IMR-90 (cell line): ENCODE measurements at regions not wholly inside any gene's neighbourhood (a gene's known extent, or its start where the extent isn't known, plus 50 kb on each side); places are given as distances from the start of the nearest gene placed in this dataset.

Experiments
- ATAC-seq: fragments of 200-7000 bp; cut with Tn5 transposase; 2 replicates; pipeline ENCODE4 v1.9.1; 2020; ENCODE audit warnings: low read depth, mild to moderate bottlenecking, moderate library complexity
- BruUV-seq: library from RNA; stranded (reverse); fragments of 400-500 nt; replicated peaks from 2 replicates; lab custom pipeline; 2021; lab: Mats Ljungman, UMichigan
- CTCF ChIA-PET: fragments of 300-600 bp; formaldehyde crosslinking; extraction: SDS; loops from one replicate; lab custom pipeline; 2021; ENCODE audit warnings: antibody characterized with exemption; lab: Yijun Ruan, JAX
- POLR2A ChIA-PET: fragments of 300-600 bp; sonication (Branson Sonifier 250); formaldehyde crosslinking; loops from one replicate; lab custom pipeline; 2022; ENCODE audit warnings: antibody characterized with exemption; ENCODE audit not compliant: unreplicated experiment; lab: Charles Lee
- DNase-seq: peaks from one replicate; pipeline ENCODE4 v3.0.0; 2013
- H2AFZ ChIP-seq: replicated peaks from 2 replicates; pipeline ENCODE3; 2013; ENCODE audit warnings: low read length, mild to moderate bottlenecking; ENCODE audit not compliant: poor library complexity
- H2AK5ac ChIP-seq: 2 replicates; pipeline ENCODE4 v1.6.1; 2013; ENCODE audit warnings: low read depth, low read length, inconsistent platforms
- H2AK9ac ChIP-seq: replicated peaks from 2 replicates; pipeline ENCODE3; 2013; ENCODE audit warnings: mild to moderate bottlenecking, low read depth, low read length, moderate library complexity; ENCODE audit not compliant: poor library complexity
- H2BK120ac ChIP-seq: 2 replicates; pipeline ENCODE4 v1.6.1; 2013; ENCODE audit warnings: low read depth, low read length, inconsistent platforms
- H2BK15ac ChIP-seq: 3 replicates; pipeline ENCODE4 v1.6.1; 2013; ENCODE audit warnings: low read depth, low read length, inconsistent platforms
- H2BK20ac ChIP-seq: 2 replicates; pipeline ENCODE4 v1.6.1; 2013; ENCODE audit warnings: low read depth, mild to moderate bottlenecking, inconsistent platforms, low read length, moderate library complexity
- H2BK5ac ChIP-seq: 2 replicates; pipeline ENCODE4 v1.6.1; 2013; ENCODE audit warnings: mild to moderate bottlenecking, low read depth, low read length, inconsistent platforms; ENCODE audit not compliant: poor library complexity, severe bottlenecking
- H3K14ac ChIP-seq: replicated peaks from 2 replicates; pipeline ENCODE4 v1.6.1; 2013; ENCODE audit warnings: low read depth, low read length, inconsistent platforms
- H3K18ac ChIP-seq: 2 replicates; pipeline ENCODE4 v1.6.1; 2013; ENCODE audit warnings: low read depth, low read length, control low read depth
- H3K23ac ChIP-seq: 2 replicates; pipeline ENCODE4 v1.6.1; 2013; ENCODE audit warnings: low read depth, low read length, inconsistent platforms
- H3K27ac ChIP-seq: 2 replicates; pipeline ENCODE4 v1.5.1; 2013; ENCODE audit warnings: mild to moderate bottlenecking, control low read depth, low read length; ENCODE audit not compliant: insufficient read depth
- H3K27me3 ChIP-seq: 2 replicates; pipeline ENCODE4 v1.6.1; 2013; ENCODE audit warnings: low read length; ENCODE audit not compliant: control insufficient read depth, insufficient read depth
- H3K36me3 ChIP-seq: 2 replicates; pipeline ENCODE4 v1.6.1; 2013; ENCODE audit warnings: low read length, mixed read lengths; ENCODE audit not compliant: control insufficient read depth, insufficient read depth
- H3K4ac ChIP-seq: 2 replicates; pipeline ENCODE4 v1.6.1; 2013; ENCODE audit warnings: low read depth, low read length, inconsistent platforms
- H3K4me1 ChIP-seq: 2 replicates; pipeline ENCODE4 v1.6.1; 2013; ENCODE audit warnings: low read length, mixed read lengths; ENCODE audit not compliant: control insufficient read depth, insufficient read depth
- H3K4me2 ChIP-seq: 2 replicates; pipeline ENCODE4 v1.6.1; 2013; ENCODE audit warnings: low read depth, mild to moderate bottlenecking, control low read depth, low read length, moderate library complexity
- H3K4me3 ChIP-seq: 2 replicates; pipeline ENCODE4 v1.5.1; 2013; ENCODE audit warnings: low read depth, mild to moderate bottlenecking, control low read depth, low read length, moderate library complexity; ENCODE audit not compliant: insufficient read depth
- H3K56ac ChIP-seq: 2 replicates; pipeline ENCODE4 v1.6.1; 2013; ENCODE audit warnings: low read length, inconsistent platforms; ENCODE audit not compliant: insufficient read depth; ENCODE audit errors: extremely low read depth
- H3K79me1 ChIP-seq, 2 experiments: 2 replicates each; pipeline ENCODE4 v1.6.1; 2013; ENCODE audit warnings: low read length in 2 of 2, inconsistent platforms in 1 of 2, low read depth in 1 of 2
- H3K9ac ChIP-seq: 2 replicates; pipeline ENCODE4 v1.6.1; 2013; ENCODE audit warnings: low read depth, low read length, control low read depth
- H3K9me1 ChIP-seq: 2 replicates; pipeline ENCODE4 v1.6.1; 2013; ENCODE audit warnings: low read length, inconsistent platforms; ENCODE audit not compliant: insufficient read depth
- H3K9me3 ChIP-seq: 2 replicates; pipeline ENCODE4 v1.6.1; 2013; ENCODE audit warnings: low read length; ENCODE audit not compliant: control insufficient read depth, insufficient read depth
- H4K20me1 ChIP-seq: 2 replicates; pipeline ENCODE4 v1.6.1; 2013; ENCODE audit warnings: low read length, inconsistent platforms; ENCODE audit not compliant: insufficient read depth
- H4K5ac ChIP-seq: 2 replicates; pipeline ENCODE4 v1.6.1; 2013; ENCODE audit warnings: mild to moderate bottlenecking, low read depth, low read length, control low read depth
- H4K8ac ChIP-seq, 2 experiments: 2 replicates each; pipeline ENCODE4 v1.6.1; 2013; ENCODE audit warnings: low read depth in 2 of 2, low read length in 2 of 2, control low read depth in 1 of 2, inconsistent platforms in 1 of 2
- H4K91ac ChIP-seq: 2 replicates; pipeline ENCODE4 v1.6.1; 2013; ENCODE audit warnings: low read depth, low read length, inconsistent platforms; ENCODE audit not compliant: insufficient read depth
- CEBPB ChIP-seq: IDR thresholded peaks from 2 replicates; pipeline ENCODE4 v1.6.1; 2012; ENCODE audit warnings: low read depth, low read length, improper control_type of control experiment
- FOS ChIP-seq: fragments of 150-350 bp; IDR thresholded peaks from 2 replicates; pipeline ENCODE4 v1.6.1; 2016; ENCODE audit warnings: low read depth, low read length
- MAZ ChIP-seq: IDR thresholded peaks from 2 replicates; pipeline ENCODE4 v1.6.1; 2012; ENCODE audit warnings: low read depth, mild to moderate bottlenecking, low read length, improper control_type of control experiment, moderate library complexity, borderline replicate concordance
- MXI1 ChIP-seq: IDR thresholded peaks from 2 replicates; pipeline ENCODE4 v1.6.1; 2012; ENCODE audit warnings: low read depth, mild to moderate bottlenecking, low read length, moderate library complexity, borderline replicate concordance
- POLR2A ChIP-seq: IDR thresholded peaks from 2 replicates; pipeline ENCODE4 v1.6.1; 2012; ENCODE audit warnings: mild to moderate bottlenecking, low read depth, low read length
- RAD21 ChIP-seq: IDR thresholded peaks from 2 replicates; pipeline ENCODE4 v1.6.1; 2012; ENCODE audit warnings: low read length, improper control_type of control experiment
- RCOR1 ChIP-seq: IDR thresholded peaks from 2 replicates; pipeline ENCODE4 v1.6.1; 2012; ENCODE audit warnings: mild to moderate bottlenecking, low read length, improper control_type of control experiment; ENCODE audit not compliant: insufficient replicate concordance
- SMC3 ChIP-seq: fragments of 150-350 bp; IDR thresholded peaks from 2 replicates; pipeline ENCODE4 v1.6.1; 2016; ENCODE audit warnings: low read depth, mild to moderate bottlenecking, antibody characterized with exemption, low read length, moderate library complexity
- USF2 ChIP-seq: fragments of 150-350 bp; IDR thresholded peaks from 2 replicates; pipeline ENCODE4 v1.6.1; 2017; ENCODE audit warnings: mild to moderate bottlenecking, antibody characterized with exemption, low read length, low read depth
- WGBS, 2 experiments: methylation state at CpG; one replicate each; pipeline versions ENCODE4 v1.1.5 to v1.1.7; 2013; ENCODE audit warnings: missing lambda C conversion rate in 2 of 2; ENCODE audit not compliant: insufficient read length in 1 of 2; ENCODE audit errors: extremely low coverage in 2 of 2; 5-methylcytosine and 5-hydroxymethylcytosine counted together
- dilution Hi-C: fragments of 300-500 bp; cut with HindIII; formaldehyde crosslinking; loops from one replicate; pipeline ENCODE4 v1.14.3; 2018; ENCODE audit warnings: low sequenced_read_pairs; ENCODE audit not compliant: unreplicated experiment
- in situ Hi-C: fragments of 300-500 bp; cut with MboI; formaldehyde crosslinking; loops from 3 replicates; pipeline ENCODE4 v1.14.3; 2019; ENCODE audit warnings: low sequenced_read_pairs, inconsistent platforms, mixed read lengths
- intact Hi-C: fragments of 100-400 bp; cut with micrococcal nuclease; formaldehyde crosslinking; loops from 2 replicates; pipeline ENCODE4 v1.10.0; 2022

DNA sequence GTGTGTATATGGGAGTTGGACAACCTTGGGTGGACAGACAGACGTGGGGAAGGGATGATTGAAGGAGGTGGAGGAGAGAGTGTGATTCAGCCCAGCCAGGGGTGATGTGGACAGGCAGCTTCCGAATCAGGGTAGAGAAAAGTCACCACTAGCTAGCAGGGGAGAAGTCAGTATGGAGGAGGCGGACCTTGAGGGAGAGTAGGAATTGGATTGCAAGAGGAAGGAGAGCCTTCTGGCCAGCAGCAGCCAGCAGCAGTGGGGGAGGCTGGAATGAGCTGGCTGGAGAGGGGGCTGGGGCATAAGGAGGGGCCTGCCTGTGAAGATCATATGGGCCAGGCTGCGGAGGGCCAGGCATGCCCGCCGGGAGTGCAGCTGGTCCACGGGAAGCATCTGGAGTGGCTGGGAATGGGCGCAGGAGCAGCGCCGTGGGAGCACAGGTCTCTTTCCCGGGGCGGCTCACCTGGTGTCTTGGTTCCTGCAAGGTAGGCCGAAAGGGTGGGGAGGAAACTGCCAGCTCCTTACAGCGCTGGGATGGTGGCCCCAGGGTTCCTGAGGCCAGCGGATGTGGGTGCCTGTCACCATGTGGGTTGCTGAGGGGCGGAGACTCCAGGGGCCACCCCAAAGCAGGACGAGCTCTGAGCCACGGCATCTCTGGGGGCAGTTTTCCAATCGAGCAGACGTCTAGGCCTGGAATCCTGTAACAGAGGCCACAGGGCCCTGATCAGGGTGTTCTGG, 235.3 kb downstream of the SEC14L1 start:
- dilution Hi-C loops (no loop called here), intact Hi-C loops (loop anchor here (2.0 to 5.0 kb wide), 2 partner anchors 36 to 49 kb away; no protein-coding TSS in a partner anchor), in situ Hi-C loops (loop anchor here (5.0 kb wide), 1 partner anchor 46 kb away; no protein-coding TSS in a partner anchor)
- Histone ChIP-seq H4K20me1 (peaks cover 75% of the 10 kb centered on the region), H3K4me2 (peak overlapping the region; percentile 82), H2BK15ac (peak overlapping the region; percentile 29; the same call in 2 of the 3 replicates), H3K9me3 (no peaks in the 10 kb centered on the region), H3K79me1 (peaks cover 6 to 77% of the 10 kb centered on the region in 2 experiments; a peak in 3 of 4 replicates), H2BK120ac (peak overlapping the region; percentile 71), H3K18ac (peak overlapping the region; percentile 66), H2BK20ac (peak overlapping the region; percentile 59), H4K5ac (peak overlapping the region; percentile 24), H3K27ac (peak overlapping the region; percentile 94), H2AFZ (peak overlapping the region; percentile 60), H3K14ac (peak overlapping the region; percentile 85), H4K8ac (peak overlapping the region; percentile 64 to 72; a peak in 3 of 4 replicates), H2BK5ac (peak overlapping the region; percentile 85), H2AK5ac (peak overlapping the region; percentile 96), H3K36me3 (peaks cover 3% of the 10 kb centered on the region; the same call in 1 of the 2 replicates), H3K27me3 (no peaks in the 10 kb centered on the region), H3K9ac (peak overlapping the region; percentile 98), H3K4ac (peak overlapping the region; percentile 91), H2AK9ac (peak overlapping the region; percentile 99), H4K91ac (peak overlapping the region; percentile 90), H3K9me1 (peaks cover 34% of the 10 kb centered on the region), H3K56ac (peak overlapping the region; percentile 62; the same call in 1 of the 2 replicates), H3K4me3 (peak overlapping the region; percentile 78), H3K23ac (peak overlapping the region; percentile 98), H3K4me1 (peaks cover 62% of the 10 kb centered on the region)
- peak; percentile 54; the same call in 1 of the 2 replicates for TF ChIP-seq POLR2A
- peak; percentile 28 for TF ChIP-seq RCOR1
- 0 out of 2 replicates have a peak, but pooled peaks have one; percentile 42 for TF ChIP-seq CEBPB
- TF ChIP-seq USF2: no peak
- TF ChIP-seq MXI1: peak; percentile 76; the same call in 1 of the 2 replicates
- peak; percentile 82; the same call in 1 of the 2 replicates for TF ChIP-seq MAZ
- TF ChIP-seq FOS: no peak
- TF ChIP-seq RAD21: peak; percentile 41
- TF ChIP-seq SMC3: peak; percentile 29; the same call in 1 of the 2 replicates
- 32% methylated on average over 17 of the region's 20 CpGs; no CpG with 5 or more reads in 1 of the 2 experiments for WGBS, 2 experiments
- no TSS peak for BruUV-seq
- ChIA-PET CTCF (interaction anchor here (0.6 to 1.4 kb wide), 3 partner anchors 49 to 53 kb away, joined by 3 read pairs; no protein-coding TSS in a partner anchor), POLR2A (no interaction called here)
- peak; percentile 92 for DNase-seq
- peak; percentile 34 for ATAC-seq
